ENCODE measurements at regions not wholly inside any gene's neighbourhood (a gene's known extent, or its start where the extent isn't known, plus 50 kb on each side); places are given as distances from the start of the nearest gene placed in this dataset.

DNA sequence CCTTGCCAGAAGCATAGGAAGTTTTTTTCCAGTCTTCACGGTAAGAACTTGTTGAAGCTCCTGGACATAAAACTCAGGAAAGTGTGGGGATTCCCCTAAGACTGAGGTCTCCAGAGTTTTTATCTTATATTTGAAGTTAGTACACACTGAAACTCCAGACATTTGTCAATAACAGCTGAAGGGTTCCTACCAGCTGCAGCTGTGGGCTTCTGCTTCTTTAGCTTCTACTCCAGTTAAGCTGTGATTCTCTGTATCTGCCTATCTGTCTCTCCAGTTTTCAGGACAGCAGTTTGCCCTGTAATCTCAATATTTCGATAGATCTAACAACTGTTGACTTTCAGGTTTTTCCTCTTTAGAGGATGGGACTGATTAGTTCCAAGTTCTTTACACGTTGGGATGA is 966.0 kb upstream of the SEMA6D start:
- Histone ChIP-seq H4K8ac (replicated peaks; ENCODE audit: insufficient read length, low read depth, low read length) (no peak overlapping the region), H3K4ac (ENCODE audit: low read depth, low read length) (no peak overlapping the region), H3K23ac (ENCODE audit: insufficient read length, low read depth, low read length) (no peak overlapping the region), H3K79me1 (ENCODE audit: insufficient read depth, low read depth, low read length, poor library complexity, severe bottlenecking) (no peaks in the 10 kb centered on the region), H3K27ac (ENCODE audit: insufficient read length, low read depth, low read length) (no peak overlapping the region), H2BK12ac (ENCODE audit: insufficient read length, low read depth, low read length) (no peak overlapping the region), H2BK20ac (ENCODE audit: low read depth, low read length, poor library complexity, severe bottlenecking) (no peak overlapping the region), H3K9me3 (ENCODE audit: control insufficient read depth, low read depth, low read length) (peaks cover 11% of the 10 kb centered on the region), H2BK5ac (ENCODE audit: insufficient read length, low read length) (no peak overlapping the region), H2BK15ac (ENCODE audit: low read depth, low read length) (no peak overlapping the region), H3K56ac (ENCODE audit: insufficient read length, low read depth, low read length) (no peak overlapping the region), H4K20me1 (ENCODE audit: control insufficient read depth, insufficient read depth, insufficient read length) (no peaks in the 10 kb centered on the region), H3K79me2 (ENCODE audit: insufficient read depth, low read length) (no peaks in the 10 kb centered on the region), H3K23me2 (ENCODE audit: insufficient read length, low read depth, low read length, poor library complexity, severe bottlenecking) (no peaks in the 10 kb centered on the region), H4K5ac (ENCODE audit: insufficient read length, low read depth, low read length) (no peak overlapping the region), H2BK120ac (ENCODE audit: low read depth, low read length, poor library complexity, severe bottlenecking) (no peak overlapping the region), H3K18ac (ENCODE audit: insufficient read length, low read depth, low read length) (no peak overlapping the region), H3K27me3 (ENCODE audit: insufficient read depth, low read length) (no peaks in the 10 kb centered on the region), H3T11ph (ENCODE audit: low read length) (no peak overlapping the region), H3K4me2 (ENCODE audit: insufficient read depth, insufficient read length, low read length) (no peak overlapping the region), H3K9ac (ENCODE audit: extremely low read depth, insufficient read length, low read length) (no peak overlapping the region), H4K91ac (ENCODE audit: insufficient read length, low read depth, low read length) (no peak overlapping the region), H3K14ac (ENCODE audit: insufficient read depth, low read length) (no peak overlapping the region), H3K4me1 (ENCODE audit: insufficient read depth, low read length) (no peaks in the 10 kb centered on the region), H2AFZ (ENCODE audit: low read length) (no peak overlapping the region), H2AK5ac (ENCODE audit: insufficient read length, low read length) (no peak overlapping the region)
- H3K4me1 Mint-ChIP-seq: peaks cover 0 to 2% of the 10 kb centered on the region in 2 experiments; a peak in 1 of 4 replicates
- no peak overlapping the region for H3K4me3 Mint-ChIP-seq
- peaks cover 8 to 15% (median 11%) of the 10 kb centered on the region in 3 experiments for H3K36me3 Mint-ChIP-seq (ENCODE audit: insufficient read depth in 1 of 3, low read depth in 3 of 3)
- no peaks in the 10 kb centered on the region for H3K27me3 Mint-ChIP-seq (ENCODE audit: low read depth)
- no CpG with 5 or more reads among the region's 3 CpGs for WGBS (ENCODE audit: extremely low coverage, insufficient read length, low lambda C conversion rate)
- no peak for DNase-seq
- no peak overlapping the region for H3K27ac Mint-ChIP-seq
- TF ChIP-seq, protein P1, sequence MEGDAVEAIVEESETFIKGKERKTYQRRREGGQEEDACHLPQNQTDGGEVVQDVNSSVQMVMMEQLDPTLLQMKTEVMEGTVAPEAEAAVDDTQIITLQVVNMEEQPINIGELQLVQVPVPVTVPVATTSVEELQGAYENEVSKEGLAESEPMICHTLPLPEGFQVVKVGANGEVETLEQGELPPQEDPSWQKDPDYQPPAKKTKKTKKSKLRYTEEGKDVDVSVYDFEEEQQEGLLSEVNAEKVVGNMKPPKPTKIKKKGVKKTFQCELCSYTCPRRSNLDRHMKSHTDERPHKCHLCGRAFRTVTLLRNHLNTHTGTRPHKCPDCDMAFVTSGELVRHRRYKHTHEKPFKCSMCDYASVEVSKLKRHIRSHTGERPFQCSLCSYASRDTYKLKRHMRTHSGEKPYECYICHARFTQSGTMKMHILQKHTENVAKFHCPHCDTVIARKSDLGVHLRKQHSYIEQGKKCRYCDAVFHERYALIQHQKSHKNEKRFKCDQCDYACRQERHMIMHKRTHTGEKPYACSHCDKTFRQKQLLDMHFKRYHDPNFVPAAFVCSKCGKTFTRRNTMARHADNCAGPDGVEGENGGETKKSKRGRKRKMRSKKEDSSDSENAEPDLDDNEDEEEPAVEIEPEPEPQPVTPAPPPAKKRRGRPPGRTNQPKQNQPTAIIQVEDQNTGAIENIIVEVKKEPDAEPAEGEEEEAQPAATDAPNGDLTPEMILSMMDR (conservative IDR thresholded peaks at IDR 0.05): no peak
- peaks cover 14 to 17% of the 10 kb centered on the region in 2 experiments for H3K9me3 Mint-ChIP-seq

Data from H9 (cell line).